ENCODE measurements at regions not wholly inside any gene's neighbourhood (a gene's known extent, or its start where the extent isn't known, plus 50 kb on each side); places are given as distances from the start of the nearest gene placed in this dataset.

DNA sequence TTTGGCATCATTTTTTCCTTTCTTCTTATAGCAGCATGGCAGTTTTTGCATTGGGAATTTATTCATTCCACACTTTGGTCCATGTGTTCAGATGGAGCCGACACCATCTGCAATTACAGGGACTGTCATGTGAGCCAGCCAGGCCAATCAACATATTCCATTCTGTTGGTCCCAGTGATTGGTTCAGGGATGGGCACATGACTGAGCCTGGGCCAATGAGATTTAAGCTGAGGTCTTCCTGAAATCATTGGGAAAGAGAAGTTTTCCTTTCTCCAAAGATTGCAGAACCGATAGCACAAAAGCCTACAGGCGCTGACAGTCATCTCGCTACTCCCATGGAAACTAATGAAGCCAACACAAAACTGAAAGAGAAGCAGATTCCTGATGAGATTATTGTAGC, 841.5 kb upstream of the TMEM132C start:
- Mint-ChIP-seq H3K27me3 (no peaks in the 10 kb centered on the region), H3K4me3 (no peak overlapping the region), H3K27ac (no peak overlapping the region), H3K4me1 (no peaks in the 10 kb centered on the region), H3K9me3 (ENCODE audit: insufficient read depth) (no peaks in the 10 kb centered on the region)
- Histone ChIP-seq H3K9me3 (ENCODE audit: control extremely low read depth in 1 of 3, control insufficient read depth in 2 of 3, insufficient read depth in 1 of 3, low read length in 2 of 3) (peaks cover 0 to 22% (median 0%) of the 10 kb centered on the region in 3 donors), H3K36me3 (replicated peaks in 1 of 2; ENCODE audit: control extremely low read depth in 1 of 2, control insufficient read depth in 1 of 2, extremely low read depth in 1 of 2, insufficient read depth in 2 of 2, low read length in 1 of 2) (no peaks in the 10 kb centered on the region), H3K27me3 (replicated peaks in 1 of 4; ENCODE audit: control extremely low read depth in 1 of 4, control insufficient read depth in 3 of 4, insufficient read depth in 4 of 4, low read length in 3 of 4) (no peaks in the 10 kb centered on the region), H3K4me2 (replicated peaks; ENCODE audit: low read depth, low read length, poor library complexity, severe bottlenecking) (no peak overlapping the region), H3K27ac (ENCODE audit: low read length in 2 of 2) (no peak overlapping the region), H2AFZ (ENCODE audit: insufficient read depth, low read depth, low read length, poor library complexity, severe bottlenecking) (no peak overlapping the region), H3K4me3 (ENCODE audit: control extremely low read depth in 1 of 5, extremely low read depth in 1 of 5, insufficient read depth in 1 of 5, low read depth in 2 of 5, low read length in 4 of 5) (no peak overlapping the region), H3K9ac (ENCODE audit: low read length) (no peak overlapping the region), H3K79me2 (ENCODE audit: control insufficient read depth, insufficient read depth, low read length) (no peaks in the 10 kb centered on the region), H3K4me1 (ENCODE audit: control insufficient read depth in 2 of 2, insufficient read depth in 2 of 2, low read length in 2 of 2) (no peaks in the 10 kb centered on the region), H4K20me1 (ENCODE audit: control insufficient read depth, insufficient read depth, low read length, poor library complexity, severe bottlenecking) (no peaks in the 10 kb centered on the region)
- ChIA-PET POLR2A (no interaction called here), CTCF (no interaction called here)
- no peak for ATAC-seq (ENCODE audit: low read depth)
- DNase-seq = no peak
- intact Hi-C loops (cut with micrococcal nuclease) = no loop called here
- TF ChIP-seq, protein P1, sequence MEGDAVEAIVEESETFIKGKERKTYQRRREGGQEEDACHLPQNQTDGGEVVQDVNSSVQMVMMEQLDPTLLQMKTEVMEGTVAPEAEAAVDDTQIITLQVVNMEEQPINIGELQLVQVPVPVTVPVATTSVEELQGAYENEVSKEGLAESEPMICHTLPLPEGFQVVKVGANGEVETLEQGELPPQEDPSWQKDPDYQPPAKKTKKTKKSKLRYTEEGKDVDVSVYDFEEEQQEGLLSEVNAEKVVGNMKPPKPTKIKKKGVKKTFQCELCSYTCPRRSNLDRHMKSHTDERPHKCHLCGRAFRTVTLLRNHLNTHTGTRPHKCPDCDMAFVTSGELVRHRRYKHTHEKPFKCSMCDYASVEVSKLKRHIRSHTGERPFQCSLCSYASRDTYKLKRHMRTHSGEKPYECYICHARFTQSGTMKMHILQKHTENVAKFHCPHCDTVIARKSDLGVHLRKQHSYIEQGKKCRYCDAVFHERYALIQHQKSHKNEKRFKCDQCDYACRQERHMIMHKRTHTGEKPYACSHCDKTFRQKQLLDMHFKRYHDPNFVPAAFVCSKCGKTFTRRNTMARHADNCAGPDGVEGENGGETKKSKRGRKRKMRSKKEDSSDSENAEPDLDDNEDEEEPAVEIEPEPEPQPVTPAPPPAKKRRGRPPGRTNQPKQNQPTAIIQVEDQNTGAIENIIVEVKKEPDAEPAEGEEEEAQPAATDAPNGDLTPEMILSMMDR (IDR thresholded peaks at IDR 0.05) = no peak
- no peak for TF ChIP-seq EZH2 (IDR thresholded peaks at IDR 0.05; ENCODE audit: borderline replicate concordance, insufficient read depth, low read depth, low read length, poor library complexity, severe bottlenecking)
- WGBS (ENCODE audit: insufficient coverage) = no CpG with 5 or more reads among the region's 4 CpGs

DNA sequence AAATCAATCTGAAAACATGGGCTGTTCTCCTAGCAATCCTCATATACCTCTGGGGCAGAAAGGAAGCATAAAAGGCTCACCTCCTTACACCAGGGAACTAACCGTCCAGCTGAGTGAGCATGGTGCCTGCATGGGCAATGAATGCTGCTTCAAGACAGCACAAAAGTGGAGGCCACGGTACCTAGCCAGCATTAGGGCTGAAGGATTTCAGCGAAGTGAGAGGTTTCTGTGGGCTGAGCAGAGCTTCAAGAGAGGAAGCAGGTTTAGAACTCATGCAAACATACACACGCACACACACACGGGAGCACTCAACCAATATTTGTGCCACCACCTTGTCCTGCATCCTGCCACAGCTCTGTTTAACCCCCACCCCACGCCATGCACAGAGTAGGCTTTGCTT, 838.5 kb upstream of the TMEM132C start:
- ATAC-seq (ENCODE audit: low read depth) (no peak), DNase-seq (no peak)
- no peaks in the 10 kb centered on the region for H3K9me3 Mint-ChIP-seq (ENCODE audit: insufficient read depth)
- no peak overlapping the region for H3K4me3 Mint-ChIP-seq
- Histone ChIP-seq H3K4me1 (ENCODE audit: control insufficient read depth in 2 of 2, insufficient read depth in 2 of 2, low read length in 2 of 2) (no peaks in the 10 kb centered on the region), H2AFZ (ENCODE audit: insufficient read depth, low read depth, low read length, poor library complexity, severe bottlenecking) (no peak overlapping the region), H4K20me1 (ENCODE audit: control insufficient read depth, insufficient read depth, low read length, poor library complexity, severe bottlenecking) (no peaks in the 10 kb centered on the region), H3K9ac (ENCODE audit: low read length) (no peak overlapping the region), H3K79me2 (ENCODE audit: control insufficient read depth, insufficient read depth, low read length) (no peaks in the 10 kb centered on the region), H3K9me3 (ENCODE audit: control extremely low read depth in 1 of 3, control insufficient read depth in 2 of 3, insufficient read depth in 1 of 3, low read length in 2 of 3) (peaks cover 0 to 33% (median 0%) of the 10 kb centered on the region in 3 donors), H3K27ac (ENCODE audit: low read length in 2 of 2) (no peak overlapping the region), H3K4me3 (ENCODE audit: control extremely low read depth in 1 of 5, extremely low read depth in 1 of 5, insufficient read depth in 1 of 5, low read depth in 2 of 5, low read length in 4 of 5) (no peak overlapping the region), H3K4me2 (replicated peaks; ENCODE audit: low read depth, low read length, poor library complexity, severe bottlenecking) (no peak overlapping the region), H3K27me3 (replicated peaks in 1 of 4; ENCODE audit: control extremely low read depth in 1 of 4, control insufficient read depth in 3 of 4, insufficient read depth in 4 of 4, low read length in 3 of 4) (no peaks in the 10 kb centered on the region), H3K36me3 (replicated peaks in 1 of 2; ENCODE audit: control extremely low read depth in 1 of 2, control insufficient read depth in 1 of 2, extremely low read depth in 1 of 2, insufficient read depth in 2 of 2, low read length in 1 of 2) (no peaks in the 10 kb centered on the region)
- H3K27ac Mint-ChIP-seq = no peak overlapping the region
- no peaks in the 10 kb centered on the region for H3K4me1 Mint-ChIP-seq
- TF ChIP-seq, protein P1 (IDR thresholded peaks at IDR 0.05) = no peak
- TF ChIP-seq EZH2 (IDR thresholded peaks at IDR 0.05; ENCODE audit: borderline replicate concordance, insufficient read depth, low read depth, low read length, poor library complexity, severe bottlenecking) = no peak
- POLR2A ChIA-PET = no interaction called here
- CTCF ChIA-PET = no interaction called here
- H3K27me3 Mint-ChIP-seq = no peaks in the 10 kb centered on the region
- 31% methylated on average over 4 of the region's 6 CpGs for WGBS (ENCODE audit: insufficient coverage)
- intact Hi-C loops (cut with micrococcal nuclease) = no loop called here

Data from B cell (primary cell).